Bronchial epithelial cell (primary cell): ENCODE measurements at regions not wholly inside any gene's neighbourhood (a gene's known extent, or its start where the extent isn't known, plus 50 kb on each side); places are given as distances from the start of the nearest gene placed in this dataset.
A peak's percentile ranks its signal among the peaks of the same experiment; 100 is the strongest.

Experiments used
- DNase-seq: peaks from one replicate; pipeline ENCODE4 v3.0.0-alpha.2; 2010; ENCODE audit warnings: low read depth
- FAIRE-seq: peaks from 2 replicates; lab custom pipeline; 2011; peaks lifted over from hg19 to GRCh38; lab: Jason Lieb, UNC
- H3K27me3 ChIP-seq: 2 replicates; pipeline ENCODE4 v1.5.1; 2011; ENCODE audit warnings: low read length; ENCODE audit not compliant: control insufficient read depth, insufficient read depth
- H3K36me3 ChIP-seq: 2 replicates; pipeline ENCODE4 v1.5.1; 2011; ENCODE audit warnings: low read length; ENCODE audit not compliant: control insufficient read depth, insufficient read depth
- H3K4me3 ChIP-seq: 2 replicates; pipeline ENCODE4 v1.5.1; 2011; ENCODE audit warnings: mild to moderate bottlenecking, low read depth, low read length, control low read depth
- TF ChIP-seq, protein P1 (sequence below): IDR thresholded peaks from 2 replicates; pipeline ENCODE4 v1.5.1; 2011; ENCODE audit warnings: mild to moderate bottlenecking, moderate library complexity, low read length, control low read depth, inconsistent platforms; ENCODE audit not compliant: insufficient read depth, severe bottlenecking

DNA sequence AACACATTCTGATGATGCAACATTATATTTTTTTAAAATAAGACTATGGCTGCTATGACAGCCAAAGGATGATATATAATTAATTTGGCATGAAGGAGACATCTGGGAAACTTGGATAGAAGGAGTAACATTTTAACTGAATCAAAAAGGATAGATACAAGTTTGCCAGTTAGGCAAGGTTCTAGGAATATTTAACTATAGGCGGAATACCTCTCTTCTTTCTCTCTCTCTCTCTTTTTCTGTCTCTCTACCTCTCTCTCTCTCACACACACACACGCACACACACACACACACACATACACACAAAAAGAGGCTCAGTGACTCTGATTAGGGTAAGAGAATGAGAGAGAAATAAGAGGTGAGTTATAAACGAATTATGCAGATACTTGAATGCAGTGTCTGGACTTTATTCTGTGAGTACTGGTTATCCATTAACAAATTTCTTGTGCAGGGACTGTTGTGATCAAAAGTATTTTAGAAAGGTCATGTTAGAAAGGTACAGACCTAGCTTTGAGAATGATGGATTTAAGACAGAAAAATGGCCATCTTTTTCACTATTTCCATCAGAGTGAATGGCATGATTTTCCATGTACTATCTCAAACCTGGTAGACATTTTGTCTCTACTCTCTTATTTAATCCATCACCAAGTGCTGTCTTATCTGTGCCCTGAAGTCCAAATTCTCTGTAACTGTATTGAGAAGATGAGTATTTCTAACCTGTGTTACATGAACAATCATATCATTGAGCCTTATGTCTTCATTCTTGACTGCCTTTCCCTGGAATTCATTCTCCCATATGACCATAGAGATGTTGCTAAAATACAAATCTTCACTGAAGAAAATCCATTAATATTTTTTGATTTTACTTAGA, 1106.9 kb upstream of the ADGRL4 start:
- Histone ChIP-seq H3K27me3 (no peaks in the 10 kb centered on the region), H3K4me3 (no peak overlapping the region), H3K36me3 (no peaks in the 10 kb centered on the region)
- FAIRE-seq = no peak
- TF ChIP-seq, protein P1, sequence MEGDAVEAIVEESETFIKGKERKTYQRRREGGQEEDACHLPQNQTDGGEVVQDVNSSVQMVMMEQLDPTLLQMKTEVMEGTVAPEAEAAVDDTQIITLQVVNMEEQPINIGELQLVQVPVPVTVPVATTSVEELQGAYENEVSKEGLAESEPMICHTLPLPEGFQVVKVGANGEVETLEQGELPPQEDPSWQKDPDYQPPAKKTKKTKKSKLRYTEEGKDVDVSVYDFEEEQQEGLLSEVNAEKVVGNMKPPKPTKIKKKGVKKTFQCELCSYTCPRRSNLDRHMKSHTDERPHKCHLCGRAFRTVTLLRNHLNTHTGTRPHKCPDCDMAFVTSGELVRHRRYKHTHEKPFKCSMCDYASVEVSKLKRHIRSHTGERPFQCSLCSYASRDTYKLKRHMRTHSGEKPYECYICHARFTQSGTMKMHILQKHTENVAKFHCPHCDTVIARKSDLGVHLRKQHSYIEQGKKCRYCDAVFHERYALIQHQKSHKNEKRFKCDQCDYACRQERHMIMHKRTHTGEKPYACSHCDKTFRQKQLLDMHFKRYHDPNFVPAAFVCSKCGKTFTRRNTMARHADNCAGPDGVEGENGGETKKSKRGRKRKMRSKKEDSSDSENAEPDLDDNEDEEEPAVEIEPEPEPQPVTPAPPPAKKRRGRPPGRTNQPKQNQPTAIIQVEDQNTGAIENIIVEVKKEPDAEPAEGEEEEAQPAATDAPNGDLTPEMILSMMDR = no peak
- no peak for DNase-seq

DNA sequence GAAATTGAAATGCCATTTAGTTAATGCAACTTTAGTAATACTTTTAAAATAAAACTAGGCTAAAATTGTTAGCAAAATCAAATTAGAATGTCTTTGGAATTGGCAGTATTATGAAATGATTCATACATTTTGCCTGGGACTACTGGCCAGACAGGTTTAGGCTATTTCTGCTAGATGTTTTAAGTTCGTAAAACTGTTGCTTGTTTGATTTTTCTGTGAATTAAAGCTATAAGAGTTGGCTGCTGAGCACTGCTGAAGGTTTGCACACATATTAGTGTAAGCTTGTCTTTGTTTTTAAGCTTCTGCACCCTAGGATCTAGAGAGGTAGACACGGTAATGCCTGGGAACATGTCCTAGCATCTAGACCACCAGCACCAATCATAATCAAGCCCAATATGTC, 1094.6 kb upstream of the ADGRL4 start:
- no peak for FAIRE-seq
- Histone ChIP-seq H3K27me3 (no peaks in the 10 kb centered on the region), H3K36me3 (no peaks in the 10 kb centered on the region), H3K4me3 (no peak overlapping the region)
- no peak for DNase-seq
- TF ChIP-seq, protein P1 = no peak

DNA sequence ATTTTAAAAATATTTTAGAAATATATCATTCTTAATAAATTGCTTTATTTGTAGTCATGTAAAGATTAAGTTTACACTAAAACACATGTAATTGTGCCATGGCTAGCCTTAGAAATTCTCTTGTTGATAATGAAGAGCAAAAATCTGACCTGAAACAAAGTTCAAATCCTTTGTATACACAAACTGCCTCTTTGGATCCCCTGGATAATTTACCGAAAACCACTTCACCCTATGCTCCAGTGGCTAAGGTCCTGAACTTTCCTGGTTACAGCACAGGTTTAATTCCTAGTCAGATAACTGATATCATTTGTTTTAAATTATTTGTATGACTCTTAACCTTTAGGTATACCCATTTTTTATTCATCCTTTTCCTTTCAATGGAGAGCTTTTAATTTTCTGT, 1093.2 kb upstream of the ADGRL4 start:
- FAIRE-seq = no peak
- Histone ChIP-seq H3K4me3 (no peak overlapping the region), H3K36me3 (no peaks in the 10 kb centered on the region), H3K27me3 (no peaks in the 10 kb centered on the region)
- DNase-seq = no peak
- TF ChIP-seq, protein P1 = no peak

DNA sequence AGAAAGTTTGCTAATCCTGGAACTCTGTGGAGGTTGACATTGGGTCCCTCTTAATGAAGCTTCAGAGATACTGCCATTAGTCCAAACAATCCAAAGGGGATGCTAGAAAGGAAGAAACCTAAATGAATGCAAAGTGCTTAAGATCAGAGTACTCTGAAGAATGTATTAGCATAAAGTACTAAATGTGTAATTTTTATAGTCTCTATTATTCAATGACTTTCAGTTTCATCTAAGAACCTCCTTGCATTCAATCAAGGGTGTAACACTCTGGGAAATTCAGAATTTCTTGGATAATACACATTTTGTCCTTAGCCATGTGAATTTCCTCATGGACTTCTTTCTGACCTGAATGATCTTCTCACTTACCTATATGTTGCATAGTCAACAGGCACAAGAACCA, 1078.5 kb upstream of the ADGRL4 start:
- TF ChIP-seq, protein P1 = no peak
- FAIRE-seq (no peak), DNase-seq (no peak)
- no peak overlapping the region for H3K4me3 ChIP-seq
- H3K36me3 ChIP-seq = no peaks in the 10 kb centered on the region
- no peaks in the 10 kb centered on the region for H3K27me3 ChIP-seq

DNA sequence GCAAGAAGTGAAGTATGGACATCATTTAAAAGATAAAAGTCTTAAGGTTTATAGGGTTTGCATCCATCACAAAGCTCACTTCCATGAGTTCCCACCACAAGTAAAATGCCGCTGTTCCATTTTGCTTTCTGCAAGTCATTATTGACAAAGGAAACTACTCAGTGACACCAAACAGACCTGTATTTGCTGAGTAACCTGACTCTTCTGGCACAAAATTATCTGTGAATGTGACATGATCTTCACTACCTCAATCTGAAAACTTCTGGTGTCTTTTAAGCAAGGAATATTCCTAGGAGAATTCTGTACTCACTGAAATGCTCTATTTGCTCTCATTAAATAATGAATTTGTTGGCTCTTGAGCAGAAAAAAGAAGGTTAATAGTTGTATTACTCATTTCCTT, 1077.4 kb upstream of the ADGRL4 start:
- H3K36me3 ChIP-seq = no peaks in the 10 kb centered on the region
- peak; percentile 17 for DNase-seq
- TF ChIP-seq, protein P1 = no peak
- no peak overlapping the region for H3K4me3 ChIP-seq
- no peaks in the 10 kb centered on the region for H3K27me3 ChIP-seq
- FAIRE-seq = no peak
